ENCODE measurements at regions not wholly inside any gene's neighbourhood (a gene's known extent, or its start where the extent isn't known, plus 50 kb on each side); places are given as distances from the start of the nearest gene placed in this dataset.
A peak's percentile ranks its signal among the peaks of the same experiment; 100 is the strongest.

DNA sequence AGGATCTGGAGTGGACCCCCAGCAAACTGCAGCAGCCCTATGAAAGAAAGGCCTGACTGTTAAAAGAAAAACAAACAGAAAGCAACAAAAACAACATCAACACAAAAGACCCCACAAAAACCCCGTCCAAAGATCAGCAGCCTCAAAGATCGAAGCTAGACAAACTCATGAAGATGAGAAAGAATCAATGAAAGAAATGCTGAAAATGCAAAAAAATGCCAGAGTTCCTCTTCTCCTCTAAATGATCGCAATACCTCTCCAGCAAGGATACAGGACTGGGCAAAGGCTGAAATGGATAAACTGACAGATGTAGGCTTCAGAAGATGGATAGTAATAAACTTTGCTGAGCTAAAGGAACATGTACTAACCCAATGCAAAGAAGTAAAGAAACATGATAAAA, 526.3 kb upstream of the DAB2 start:
- H3K9ac ChIP-seq (ENCODE audit: low read length) = no peak overlapping the region
- TF ChIP-seq EZH2phosphoT487 (IDR thresholded peaks at IDR 0.05; ENCODE audit: low read depth) = no peak
- TF ChIP-seq, protein P1, sequence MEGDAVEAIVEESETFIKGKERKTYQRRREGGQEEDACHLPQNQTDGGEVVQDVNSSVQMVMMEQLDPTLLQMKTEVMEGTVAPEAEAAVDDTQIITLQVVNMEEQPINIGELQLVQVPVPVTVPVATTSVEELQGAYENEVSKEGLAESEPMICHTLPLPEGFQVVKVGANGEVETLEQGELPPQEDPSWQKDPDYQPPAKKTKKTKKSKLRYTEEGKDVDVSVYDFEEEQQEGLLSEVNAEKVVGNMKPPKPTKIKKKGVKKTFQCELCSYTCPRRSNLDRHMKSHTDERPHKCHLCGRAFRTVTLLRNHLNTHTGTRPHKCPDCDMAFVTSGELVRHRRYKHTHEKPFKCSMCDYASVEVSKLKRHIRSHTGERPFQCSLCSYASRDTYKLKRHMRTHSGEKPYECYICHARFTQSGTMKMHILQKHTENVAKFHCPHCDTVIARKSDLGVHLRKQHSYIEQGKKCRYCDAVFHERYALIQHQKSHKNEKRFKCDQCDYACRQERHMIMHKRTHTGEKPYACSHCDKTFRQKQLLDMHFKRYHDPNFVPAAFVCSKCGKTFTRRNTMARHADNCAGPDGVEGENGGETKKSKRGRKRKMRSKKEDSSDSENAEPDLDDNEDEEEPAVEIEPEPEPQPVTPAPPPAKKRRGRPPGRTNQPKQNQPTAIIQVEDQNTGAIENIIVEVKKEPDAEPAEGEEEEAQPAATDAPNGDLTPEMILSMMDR (IDR thresholded peaks at IDR 0.05; ENCODE audit: low read depth, low read length) = no peak
- no peak overlapping the region for H3K27ac ChIP-seq (ENCODE audit: low read length)
- H3K27me3 ChIP-seq (ENCODE audit: low read depth, low read length) = no peaks in the 10 kb centered on the region
- no peaks in the 10 kb centered on the region for H3K79me2 ChIP-seq (ENCODE audit: low read length)
- no peak overlapping the region for H2AFZ ChIP-seq (ENCODE audit: low read depth, low read length)
- H3K36me3 ChIP-seq (replicated peaks; ENCODE audit: low read depth, low read length) = no peaks in the 10 kb centered on the region
- H3K4me1 ChIP-seq (ENCODE audit: low read length) = peaks cover 3% of the 10 kb centered on the region
- no peaks in the 10 kb centered on the region for H3K9me3 ChIP-seq (ENCODE audit: insufficient read depth, low read length)
- no peak overlapping the region for H3K4me2 ChIP-seq (ENCODE audit: low read length)
- H3K4me3 ChIP-seq (ENCODE audit: low read length) = no peak overlapping the region
- no peaks in the 10 kb centered on the region for H4K20me1 ChIP-seq (ENCODE audit: insufficient read depth, low read length)

DNA sequence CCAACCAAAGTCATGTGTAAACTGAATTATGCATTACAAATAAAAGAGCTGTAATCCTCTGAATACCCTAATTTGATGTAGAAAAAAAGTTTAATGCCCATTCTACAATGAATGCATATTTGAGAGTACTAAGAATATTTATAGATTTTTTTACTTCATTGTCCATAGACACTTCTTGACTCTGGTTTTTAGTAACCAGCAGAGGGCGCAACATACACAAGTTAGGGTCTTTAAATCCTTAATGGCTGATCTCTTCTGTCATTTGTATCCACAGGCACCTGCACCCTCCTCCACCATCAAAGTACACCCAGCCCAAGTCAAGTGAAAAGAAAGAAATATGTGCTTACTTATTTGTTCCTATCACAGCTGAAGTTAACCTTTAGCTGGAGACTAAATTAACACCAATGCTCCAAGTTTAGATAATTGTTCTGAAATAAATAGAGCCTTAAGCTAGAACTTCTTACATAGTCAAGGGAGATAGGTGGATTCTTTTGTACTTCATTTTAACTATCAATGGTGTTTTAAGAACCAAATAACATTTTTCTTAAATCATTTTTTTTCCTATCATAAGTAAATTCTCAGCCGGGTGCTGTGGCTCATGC, 524.2 kb upstream of the DAB2 start:
- H3K27ac ChIP-seq (ENCODE audit: low read length) = no peak overlapping the region
- no peaks in the 10 kb centered on the region for H3K27me3 ChIP-seq (ENCODE audit: low read depth, low read length)
- TF ChIP-seq EZH2phosphoT487 (IDR thresholded peaks at IDR 0.05; ENCODE audit: low read depth) = no peak
- TF ChIP-seq, protein P1 (IDR thresholded peaks at IDR 0.05; ENCODE audit: low read depth, low read length) = peak; percentile 65
- no peaks in the 10 kb centered on the region for H3K79me2 ChIP-seq (ENCODE audit: low read length)
- H3K4me2 ChIP-seq (ENCODE audit: low read length) = no peak overlapping the region
- no peak overlapping the region for H3K9ac ChIP-seq (ENCODE audit: low read length)
- no peaks in the 10 kb centered on the region for H3K36me3 ChIP-seq (replicated peaks; ENCODE audit: low read depth, low read length)
- H3K4me1 ChIP-seq (ENCODE audit: low read length) = peaks cover 3% of the 10 kb centered on the region
- no peak overlapping the region for H3K4me3 ChIP-seq (ENCODE audit: low read length)
- no peaks in the 10 kb centered on the region for H3K9me3 ChIP-seq (ENCODE audit: insufficient read depth, low read length)
- H2AFZ ChIP-seq (ENCODE audit: low read depth, low read length) = no peak overlapping the region
- H4K20me1 ChIP-seq (ENCODE audit: insufficient read depth, low read length) = no peaks in the 10 kb centered on the region

DNA sequence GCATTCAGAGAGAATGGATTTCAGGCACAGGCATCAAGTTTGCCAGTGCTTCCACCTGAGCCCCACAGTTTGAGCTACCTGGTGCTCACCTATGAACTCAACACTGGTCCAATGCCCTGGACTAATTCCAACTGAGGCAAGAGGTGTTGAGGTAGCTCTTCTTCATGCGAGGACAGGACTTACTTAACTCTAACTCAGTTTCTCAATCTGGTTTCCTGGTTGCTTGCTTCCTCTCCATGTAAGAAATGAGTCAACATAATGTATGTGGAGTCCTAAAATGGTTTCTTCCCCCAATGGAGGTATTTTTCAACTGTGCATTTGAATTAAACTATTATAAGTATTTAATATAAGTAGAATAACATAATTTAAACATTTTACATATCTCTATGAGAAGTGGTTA, 523.6 kb upstream of the DAB2 start:
- no peak for TF ChIP-seq EZH2phosphoT487 (IDR thresholded peaks at IDR 0.05; ENCODE audit: low read depth)
- TF ChIP-seq, protein P1 (IDR thresholded peaks at IDR 0.05; ENCODE audit: low read depth, low read length) = no peak
- H3K4me3 ChIP-seq (ENCODE audit: low read length) = no peak overlapping the region
- H3K4me1 ChIP-seq (ENCODE audit: low read length) = peaks cover 3% of the 10 kb centered on the region
- H3K9ac ChIP-seq (ENCODE audit: low read length) = no peak overlapping the region
- no peak overlapping the region for H3K27ac ChIP-seq (ENCODE audit: low read length)
- H3K9me3 ChIP-seq (ENCODE audit: insufficient read depth, low read length) = no peaks in the 10 kb centered on the region
- no peaks in the 10 kb centered on the region for H3K79me2 ChIP-seq (ENCODE audit: low read length)
- no peaks in the 10 kb centered on the region for H4K20me1 ChIP-seq (ENCODE audit: insufficient read depth, low read length)
- H3K36me3 ChIP-seq (replicated peaks; ENCODE audit: low read depth, low read length) = no peaks in the 10 kb centered on the region
- no peak overlapping the region for H3K4me2 ChIP-seq (ENCODE audit: low read length)
- H2AFZ ChIP-seq (ENCODE audit: low read depth, low read length) = no peak overlapping the region
- H3K27me3 ChIP-seq (ENCODE audit: low read depth, low read length) = no peaks in the 10 kb centered on the region

DNA sequence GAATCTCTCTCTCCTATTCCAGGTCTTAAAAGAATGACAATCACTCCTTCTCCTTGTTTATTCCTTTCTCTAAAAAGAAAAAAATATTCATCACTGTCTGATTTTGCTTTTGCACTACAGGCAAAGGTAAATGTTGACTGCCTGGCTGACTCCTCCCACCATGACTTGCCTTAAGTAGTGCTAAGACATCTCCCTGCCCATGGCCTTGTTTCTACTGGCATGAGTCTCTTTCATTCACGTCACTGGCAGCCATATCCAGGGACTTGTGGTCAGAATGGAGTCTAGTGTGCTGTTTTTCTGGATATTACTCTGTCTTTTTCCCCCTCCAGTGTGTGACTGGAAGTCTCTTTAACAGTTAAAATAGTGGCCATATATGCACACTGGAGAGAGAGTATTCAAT, 522.9 kb upstream of the DAB2 start:
- no peak for TF ChIP-seq EZH2phosphoT487 (IDR thresholded peaks at IDR 0.05; ENCODE audit: low read depth)
- TF ChIP-seq, protein P1 (IDR thresholded peaks at IDR 0.05; ENCODE audit: low read depth, low read length) = no peak
- no peaks in the 10 kb centered on the region for H3K9me3 ChIP-seq (ENCODE audit: insufficient read depth, low read length)

More for the DNA sequence above, 522.9 kb upstream of the DAB2 start:
- Histone ChIP-seq H3K4me1 (ENCODE audit: low read length) (peaks cover 3% of the 10 kb centered on the region), H3K36me3 (replicated peaks; ENCODE audit: low read depth, low read length) (no peaks in the 10 kb centered on the region), H3K27ac (ENCODE audit: low read length) (no peak overlapping the region), H3K4me3 (ENCODE audit: low read length) (no peak overlapping the region), H2AFZ (ENCODE audit: low read depth, low read length) (no peak overlapping the region), H3K79me2 (ENCODE audit: low read length) (no peaks in the 10 kb centered on the region), H3K27me3 (ENCODE audit: low read depth, low read length) (no peaks in the 10 kb centered on the region), H3K4me2 (ENCODE audit: low read length) (no peak overlapping the region), H3K9ac (ENCODE audit: low read length) (no peak overlapping the region), H4K20me1 (ENCODE audit: insufficient read depth, low read length) (no peaks in the 10 kb centered on the region)

Measured in OCI-LY3 (cell line).